Left forelimb (tissue), 1 donor: ENCODE measurements at regions not wholly inside any gene's neighbourhood (a gene's known extent, or its start where the extent isn't known, plus 50 kb on each side); places are given as distances from the start of the nearest gene placed in this dataset.

ENCODE experiments used
- DNase-seq: peaks from one replicate; pipeline ENCODE4 v3.0.0-alpha.2; 2018; ENCODE audit warnings: low spot score

GRCh38 chr2:144079803-144080202, 440.1 kb downstream of the ZEB2 start:
- no peak for DNase-seq

DNA sequence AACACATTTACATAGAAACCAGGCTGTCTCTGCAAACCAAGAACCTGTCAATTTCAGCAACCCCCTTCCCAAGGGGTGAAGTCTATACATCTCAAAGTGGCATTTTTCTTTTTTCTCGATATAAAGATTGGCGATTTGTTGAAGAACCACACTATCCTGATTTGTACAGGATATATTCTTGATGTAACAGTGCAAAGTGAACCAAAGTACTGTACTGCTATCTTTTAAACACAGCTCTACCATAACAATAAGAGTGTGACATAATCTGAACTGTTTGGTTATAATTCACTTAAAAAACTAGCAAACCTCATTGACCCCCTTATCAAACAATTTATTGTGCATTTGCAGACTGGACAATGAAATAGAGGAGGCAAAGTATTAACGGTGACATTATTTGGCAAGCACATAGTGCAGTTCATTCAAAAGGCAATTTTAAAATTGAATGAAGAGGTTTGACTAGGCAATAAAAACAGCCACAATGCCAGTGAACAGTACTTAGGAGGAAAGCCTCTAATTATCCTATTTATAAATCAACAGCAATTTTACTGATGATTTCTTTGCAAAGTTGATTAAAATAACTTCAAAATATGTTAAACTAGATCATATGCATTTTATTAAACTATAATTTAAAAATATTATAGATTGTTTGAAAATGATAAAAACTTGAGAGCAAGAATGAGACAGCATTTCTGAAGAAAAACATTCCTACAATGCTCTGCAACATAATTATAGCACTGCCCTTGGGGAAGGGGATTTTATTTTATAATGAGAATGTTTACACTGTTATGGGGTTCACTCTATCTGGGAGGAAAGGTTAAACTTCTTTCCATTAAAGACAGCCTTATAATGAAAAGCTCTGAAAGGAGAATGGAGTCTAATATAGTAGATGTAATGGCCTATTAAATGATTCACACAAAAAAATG, 440.9 kb downstream of the ZEB2 start:
- DNase-seq: no peak

GRCh38 chr2:144078106-144078505, 441.8 kb downstream of the ZEB2 start:
- no peak for DNase-seq

- no peak for DNase-seq
Measured at GRCh38 chr2:144074450-144074849, 445.5 kb downstream of the ZEB2 start.

GRCh38 chr2:144071461-144071860, 448.5 kb downstream of the ZEB2 start:
- DNase-seq: no peak

DNA sequence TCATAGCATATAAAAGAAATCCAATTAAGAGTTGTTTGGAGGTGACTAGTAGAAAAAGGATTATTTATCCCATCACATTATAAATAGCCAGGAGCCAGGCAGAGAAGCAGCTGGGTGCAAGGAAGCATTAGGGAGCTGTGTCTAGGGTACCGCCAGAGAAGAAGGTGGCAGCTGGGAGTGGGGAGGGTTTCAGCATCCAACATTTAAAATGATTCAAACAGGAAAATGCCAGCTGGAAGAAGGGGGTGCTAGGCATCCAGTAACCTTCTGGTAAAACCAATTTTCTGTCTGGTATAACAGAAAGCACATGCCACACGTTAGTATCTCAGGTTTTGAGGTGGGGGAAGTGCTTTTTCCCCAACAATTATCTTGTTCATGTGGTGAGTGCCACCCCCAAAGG, 452.4 kb downstream of the ZEB2 start:
- DNase-seq: no peak

DNA sequence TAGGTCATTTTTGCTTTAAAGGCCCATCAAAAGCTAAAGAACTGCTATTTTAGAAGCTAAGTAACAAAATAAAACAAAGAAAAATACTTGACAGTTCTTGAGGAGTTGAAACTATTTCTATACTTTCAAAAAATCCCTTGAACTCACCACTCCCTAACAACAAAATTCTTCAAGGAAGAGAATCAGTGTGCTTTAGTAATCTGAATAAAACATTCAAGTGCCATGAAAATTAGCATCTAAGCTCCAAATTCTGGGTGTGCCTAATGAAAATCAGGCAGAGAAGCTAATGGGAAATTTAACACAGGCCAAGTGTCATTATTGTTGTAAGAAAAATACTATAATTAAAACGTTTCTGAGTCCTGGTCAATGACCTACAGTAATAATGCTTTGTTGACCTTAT, 456.3 kb downstream of the ZEB2 start:
- no peak for DNase-seq

DNA sequence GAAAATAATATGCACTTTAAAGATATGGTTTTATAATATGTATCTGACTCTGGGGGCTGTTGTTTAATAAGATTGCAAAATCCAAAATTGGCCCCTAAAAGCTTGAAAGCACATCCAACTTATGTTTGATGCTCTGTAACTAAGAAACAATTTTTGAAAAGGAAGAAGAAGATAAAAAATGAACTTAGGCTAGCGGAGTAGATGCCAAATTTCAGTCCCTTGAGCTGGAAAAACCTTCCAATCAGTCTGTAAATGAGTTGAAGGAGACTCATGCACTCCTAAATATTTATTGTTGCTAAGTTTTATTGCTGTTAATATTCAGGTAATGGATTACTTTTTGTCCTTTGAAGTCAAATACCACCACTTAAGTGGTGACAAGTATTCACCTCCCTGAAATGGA, 465.0 kb downstream of the ZEB2 start:
- DNase-seq: no peak

DNA sequence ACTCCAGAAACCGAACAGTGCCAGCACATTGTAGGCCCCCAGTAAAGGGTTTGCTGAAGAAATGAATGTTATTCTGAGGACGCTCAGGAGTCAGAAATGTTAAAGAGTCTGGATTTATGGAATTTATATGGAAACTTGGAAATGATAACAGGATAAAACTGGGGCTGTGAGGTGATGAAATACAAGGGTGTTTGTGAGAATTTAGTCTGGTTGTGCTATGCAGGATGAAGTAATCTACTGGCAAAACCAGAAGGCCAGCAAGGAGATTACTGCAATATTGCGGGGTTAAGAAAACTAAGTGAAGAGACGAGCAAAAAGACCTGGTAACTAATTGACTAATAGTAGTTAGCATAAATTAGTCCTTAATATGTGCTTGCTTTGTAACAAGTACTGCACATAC, 467.8 kb downstream of the ZEB2 start:
- DNase-seq: no peak

DNA sequence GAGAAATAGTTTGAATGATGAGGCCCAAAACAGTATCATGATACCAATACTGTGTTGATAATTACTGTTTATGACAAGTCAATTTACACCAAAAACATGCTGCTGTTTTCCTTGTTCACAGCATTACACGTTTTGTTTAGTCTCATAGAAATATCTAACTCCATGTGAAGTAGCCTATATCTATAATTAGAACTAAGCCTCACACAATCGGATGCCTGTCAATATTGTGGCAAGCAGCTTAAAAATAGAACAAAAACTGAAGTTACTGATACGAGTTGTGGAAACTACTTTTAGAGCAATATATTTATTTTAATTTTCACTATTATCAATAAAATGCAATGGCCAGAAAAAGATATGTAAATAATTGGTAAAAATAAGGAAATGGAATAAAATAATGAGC, 470.8 kb downstream of the ZEB2 start:
- no peak for DNase-seq

GRCh38 chr2:144048631-144049060, 471.3 kb downstream of the ZEB2 start:
- no peak for DNase-seq

- DNase-seq: no peak
Measured at GRCh38 chr2:144042751-144043150, 477.2 kb downstream of the ZEB2 start.

DNA sequence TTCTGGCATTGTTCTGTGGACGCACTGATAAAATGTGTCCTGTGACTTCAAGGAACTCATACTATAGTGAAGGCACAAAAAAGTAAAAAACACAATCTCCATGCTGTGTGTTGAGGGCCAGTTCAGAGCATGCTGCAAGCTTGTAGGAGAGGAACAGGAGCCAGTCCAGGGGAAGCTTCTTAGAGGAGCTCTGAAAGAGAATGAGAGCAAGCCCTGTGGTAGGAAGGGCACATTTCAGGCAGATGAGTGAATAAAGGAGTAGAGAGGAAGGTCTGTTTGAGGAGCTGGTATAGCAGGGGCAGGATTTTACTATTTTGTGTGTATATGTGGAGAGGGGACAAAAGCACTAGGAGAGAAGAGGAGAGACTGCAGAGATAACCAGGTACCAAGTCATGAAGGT, 478.3 kb downstream of the ZEB2 start:
- no peak for DNase-seq

- no peak for DNase-seq
Measured at GRCh38 chr2:144040834-144041233, 479.1 kb downstream of the ZEB2 start.

GRCh38 chr2:144032566-144032965, 487.4 kb downstream of the ZEB2 start:
- no peak for DNase-seq

DNA sequence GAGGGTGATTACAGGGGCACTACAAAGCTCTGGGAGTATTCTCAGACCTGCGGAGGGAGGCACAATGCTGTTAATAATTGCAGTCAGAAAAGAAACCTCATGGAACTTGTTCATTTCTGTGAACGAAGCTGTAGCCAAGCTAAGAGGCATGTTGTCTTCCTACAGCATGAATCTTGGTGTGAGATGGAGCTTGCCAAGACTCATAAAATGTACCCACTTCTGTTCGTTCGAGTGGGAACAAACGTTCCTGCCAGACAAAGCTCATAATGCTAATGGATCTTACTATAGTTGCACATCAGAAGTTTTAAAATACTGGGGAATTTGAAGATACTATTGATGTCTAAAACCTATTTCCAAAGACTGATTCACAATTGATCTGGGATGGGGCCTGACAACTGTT, 489.1 kb downstream of the ZEB2 start:
- no peak for DNase-seq

GRCh38 chr2:144027593-144027992, 492.3 kb downstream of the ZEB2 start:
- no peak for DNase-seq

- no peak for DNase-seq
Measured at GRCh38 chr2:144026753-144027152, 493.2 kb downstream of the ZEB2 start.

DNA sequence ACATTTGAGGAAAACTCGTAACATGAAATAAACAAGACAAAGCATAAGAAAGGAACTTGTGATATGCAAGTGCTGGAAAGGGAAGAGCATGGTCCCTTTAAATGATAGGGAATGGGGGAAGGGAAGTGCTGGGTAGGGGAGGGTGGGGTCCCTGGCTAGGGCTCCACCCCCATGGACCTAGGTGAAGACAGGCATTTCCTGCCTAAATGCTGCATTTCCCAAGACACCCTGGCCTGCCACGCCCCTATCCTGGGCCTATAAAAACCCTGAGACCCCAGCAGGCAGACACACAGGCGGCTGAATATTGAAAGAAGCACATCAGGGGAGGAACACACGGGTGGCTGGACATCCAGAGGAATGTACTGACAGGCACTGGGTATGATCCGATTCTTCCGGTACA, 499.9 kb downstream of the ZEB2 start:
- DNase-seq: no peak

DNA sequence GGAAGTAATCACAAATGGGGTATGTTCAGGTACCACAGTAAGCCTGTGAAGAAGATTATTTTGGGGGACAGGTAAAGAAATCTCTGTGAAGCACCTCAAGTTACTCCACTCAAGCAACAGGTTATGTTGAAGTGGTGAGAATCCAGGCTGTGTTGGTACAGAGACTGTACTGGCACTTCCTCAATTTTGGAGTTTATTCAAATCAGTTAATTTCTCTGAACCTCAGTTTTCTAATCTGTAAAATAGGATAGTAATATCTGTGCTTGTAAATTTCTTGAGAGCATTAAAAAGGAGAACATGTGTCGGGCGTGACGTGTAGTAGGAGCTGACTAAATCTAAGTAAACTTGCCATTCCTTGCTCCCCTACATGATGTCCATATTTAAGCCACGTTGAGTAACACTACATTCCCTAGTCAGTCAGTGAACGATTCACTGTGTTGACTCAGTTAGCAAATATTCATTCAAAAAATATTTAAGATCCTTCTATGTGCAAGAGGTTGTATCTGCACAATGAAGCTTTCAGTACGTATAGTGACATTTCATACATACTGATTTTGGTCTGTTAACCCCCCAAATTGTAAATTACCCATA, 504.2 kb downstream of the ZEB2 start:
- no peak for DNase-seq

DNA sequence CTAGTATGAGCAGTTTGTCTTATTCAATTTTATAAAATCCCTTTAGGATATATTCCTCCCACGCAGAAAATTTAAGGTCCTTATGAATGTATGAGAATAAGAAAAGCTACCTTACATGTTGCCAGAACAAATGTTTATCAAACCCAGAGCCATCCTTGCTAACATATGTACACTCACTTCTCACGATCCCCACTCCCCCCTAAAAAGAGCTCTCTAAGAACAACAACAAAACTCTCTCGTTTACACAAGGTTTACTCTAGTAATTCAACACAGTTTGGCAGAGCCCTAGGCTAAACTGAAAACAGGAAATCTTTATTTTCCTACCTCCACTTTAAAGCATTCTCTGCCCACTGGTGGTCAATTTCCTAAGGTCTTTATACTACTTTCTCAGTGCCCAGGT, 504.9 kb downstream of the ZEB2 start:
- no peak for DNase-seq

- no peak for DNase-seq
Measured at GRCh38 chr2:144014103-144014502, 505.8 kb downstream of the ZEB2 start.

- no peak for DNase-seq
Measured at GRCh38 chr2:144012304-144012703, 507.6 kb downstream of the ZEB2 start.

GRCh38 chr2:144011553-144011952, 508.4 kb downstream of the ZEB2 start:
- DNase-seq: no peak
